GM12878 (cell line): ENCODE measurements at regions not wholly inside any gene's neighbourhood (a gene's known extent, or its start where the extent isn't known, plus 50 kb on each side); places are given as distances from the start of the nearest gene placed in this dataset.

Source experiments
- CBX5 ChIP-seq: sonication (generic); IDR thresholded peaks from 2 replicates; pipeline ENCODE4 v1.6.1; 2016; ENCODE audit warnings: low read depth, moderate library complexity, mild to moderate bottlenecking, inconsistent platforms
- GABPA ChIP-seq: IDR thresholded peaks from 2 replicates; pipeline ENCODE4 v1.6.1; 2014; ENCODE audit warnings: antibody characterized with exemption, low read depth, mild to moderate bottlenecking, inconsistent platforms
- MAX ChIP-seq: IDR thresholded peaks from 2 replicates; pipeline ENCODE4 v1.6.1; 2012; ENCODE audit warnings: low read depth, low read length, improper control_type of control experiment
- POLR2A ChIP-seq: IDR thresholded peaks from 2 replicates; pipeline ENCODE4 v1.6.1; 2011; ENCODE audit warnings: low read depth, mild to moderate bottlenecking, low read length
- RAD21 ChIP-seq: IDR thresholded peaks from 2 replicates; pipeline ENCODE4 v1.6.1; 2011; ENCODE audit warnings: mild to moderate bottlenecking, low read depth, low read length, moderate library complexity; ENCODE audit not compliant: insufficient read depth
- SIN3A ChIP-seq: IDR thresholded peaks from 2 replicates; pipeline ENCODE4 v1.6.1; 2012; ENCODE audit warnings: low read depth, low read length, improper control_type of control experiment
- USF1 ChIP-seq: IDR thresholded peaks from 2 replicates; pipeline ENCODE4 v1.6.1; 2011; ENCODE audit warnings: borderline replicate concordance, low read depth, mild to moderate bottlenecking, moderate library complexity, mixed read lengths, low read length; ENCODE audit not compliant: insufficient read depth; ENCODE audit errors: extremely low read length
- YY1 ChIP-seq: IDR thresholded peaks from 2 replicates; pipeline ENCODE4 v1.6.1; 2011; ENCODE audit warnings: low read depth, mild to moderate bottlenecking, low read length
- ZSCAN29 ChIP-seq: fragments of 450-650 bp; IDR thresholded peaks from 2 replicates; pipeline ENCODE4 v1.6.1; 2017; ENCODE audit warnings: mild to moderate bottlenecking, moderate library complexity
- TF ChIP-seq, protein P1 (sequence below), 3 experiments: IDR thresholded peaks in 2 of 3; conservative IDR thresholded peaks in 1 of 3; 2 replicates each; pipeline ENCODE4 v1.5.1; 2011; ENCODE audit warnings: low read depth in 3 of 3, low read length in 3 of 3, mild to moderate bottlenecking in 3 of 3, control low read depth in 2 of 3, moderate library complexity in 2 of 3, inconsistent platforms in 1 of 3, mixed read lengths in 1 of 3; ENCODE audit not compliant: control insufficient read depth in 2 of 3, insufficient read depth in 1 of 3; ENCODE audit errors: extremely low read depth in 1 of 3

- no peak for TF ChIP-seq YY1
- TF ChIP-seq RAD21: no peak
- TF ChIP-seq GABPA: no peak
- TF ChIP-seq, protein P1, sequence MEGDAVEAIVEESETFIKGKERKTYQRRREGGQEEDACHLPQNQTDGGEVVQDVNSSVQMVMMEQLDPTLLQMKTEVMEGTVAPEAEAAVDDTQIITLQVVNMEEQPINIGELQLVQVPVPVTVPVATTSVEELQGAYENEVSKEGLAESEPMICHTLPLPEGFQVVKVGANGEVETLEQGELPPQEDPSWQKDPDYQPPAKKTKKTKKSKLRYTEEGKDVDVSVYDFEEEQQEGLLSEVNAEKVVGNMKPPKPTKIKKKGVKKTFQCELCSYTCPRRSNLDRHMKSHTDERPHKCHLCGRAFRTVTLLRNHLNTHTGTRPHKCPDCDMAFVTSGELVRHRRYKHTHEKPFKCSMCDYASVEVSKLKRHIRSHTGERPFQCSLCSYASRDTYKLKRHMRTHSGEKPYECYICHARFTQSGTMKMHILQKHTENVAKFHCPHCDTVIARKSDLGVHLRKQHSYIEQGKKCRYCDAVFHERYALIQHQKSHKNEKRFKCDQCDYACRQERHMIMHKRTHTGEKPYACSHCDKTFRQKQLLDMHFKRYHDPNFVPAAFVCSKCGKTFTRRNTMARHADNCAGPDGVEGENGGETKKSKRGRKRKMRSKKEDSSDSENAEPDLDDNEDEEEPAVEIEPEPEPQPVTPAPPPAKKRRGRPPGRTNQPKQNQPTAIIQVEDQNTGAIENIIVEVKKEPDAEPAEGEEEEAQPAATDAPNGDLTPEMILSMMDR (IDR thresholded peaks at IDR 0.05 in 2 of 3, conservative IDR thresholded peaks at IDR 0.05 in 1 of 3; ENCODE audit: control insufficient read depth in 2 of 3, extremely low read depth in 1 of 3, insufficient read depth in 1 of 3, low read depth in 3 of 3, low read length in 3 of 3): no peak
- TF ChIP-seq CBX5: no peak
- TF ChIP-seq SIN3A: no peak
- TF ChIP-seq POLR2A: no peak
- no peak for TF ChIP-seq ZSCAN29
- TF ChIP-seq MAX: no peak
- no peak for TF ChIP-seq USF1
These were observed 58.9 kb upstream of the NDUFV2 start for GRCh38 chr18:9043581-9043980.
